ENCODE measurements at regions not wholly inside any gene's neighbourhood (a gene's known extent, or its start where the extent isn't known, plus 50 kb on each side); places are given as distances from the start of the nearest gene placed in this dataset.

GRCh38 chr17:55607731-55608341 is 96.6 kb upstream of the SMIM36 start:
- DNase-seq (ENCODE audit: low read depth): peak; percentile 79
- H3K4me3 ChIP-seq (ENCODE audit: low read depth, low read length): no peak overlapping the region
- TF ChIP-seq CTCF (conservative IDR thresholded peaks at IDR 0.05; ENCODE audit: low read depth, low read length): no peak

GRCh38 chr17:55606488-55606815 is 95.2 kb upstream of the SMIM36 start:
- TF ChIP-seq CTCF (conservative IDR thresholded peaks at IDR 0.05; ENCODE audit: low read depth, low read length): no peak
- H3K4me3 ChIP-seq (ENCODE audit: low read depth, low read length): no peak overlapping the region
- DNase-seq (ENCODE audit: low read depth): peak; percentile 41

GRCh38 chr17:55605705-55606487 is 94.6 kb upstream of the SMIM36 start:
- DNase-seq (ENCODE audit: low read depth): no peak
- no peak for TF ChIP-seq CTCF (conservative IDR thresholded peaks at IDR 0.05; ENCODE audit: low read depth, low read length)
- no peak overlapping the region for H3K4me3 ChIP-seq (ENCODE audit: low read depth, low read length)

GRCh38 chr17:55601874-55602364 is 90.7 kb upstream of the SMIM36 start:
- peak; percentile 89 for TF ChIP-seq CTCF (conservative IDR thresholded peaks at IDR 0.05; ENCODE audit: low read depth, low read length)
- DNase-seq (ENCODE audit: low read depth): peak; percentile 84
- no peak overlapping the region for H3K4me3 ChIP-seq (ENCODE audit: low read depth, low read length)

GRCh38 chr17:55598495-55598894 is 87.2 kb upstream of the SMIM36 start:
- DNase-seq (ENCODE audit: low read depth): no peak
- no peak for TF ChIP-seq CTCF (conservative IDR thresholded peaks at IDR 0.05; ENCODE audit: low read depth, low read length)
- no peak overlapping the region for H3K4me3 ChIP-seq (ENCODE audit: low read depth, low read length)

GRCh38 chr17:55588446-55589242 is 77.4 kb upstream of the SMIM36 start:
- no peak for TF ChIP-seq CTCF (conservative IDR thresholded peaks at IDR 0.05; ENCODE audit: low read depth, low read length)
- DNase-seq (ENCODE audit: low read depth): no peak
- H3K4me3 ChIP-seq (ENCODE audit: low read depth, low read length): no peak overlapping the region

Data from choroid plexus epithelial cell (primary cell).